Astrocyte (in vitro differentiated cells and primary cell): ENCODE measurements at regions not wholly inside any gene's neighbourhood (a gene's known extent, or its start where the extent isn't known, plus 50 kb on each side); places are given as distances from the start of the nearest gene placed in this dataset.
"Not testable (repeated sequence)": the region's sequence is repeated elsewhere in the genome, so short reads cannot be mapped to it uniquely, and the experiment has no call there.

ENCODE experiments used
- CTCF ChIP-seq: IDR thresholded peaks from 2 replicates; pipeline ENCODE4 v1.5.1; 2011; ENCODE audit warnings: low read depth, mild to moderate bottlenecking, inconsistent platforms, low read length, moderate library complexity; ENCODE audit not compliant: insufficient read depth
- EZH2 ChIP-seq: IDR thresholded peaks from 2 replicates; pipeline ENCODE4 v1.6.1; 2012; ENCODE audit warnings: mild to moderate bottlenecking, low read length, inconsistent platforms; ENCODE audit not compliant: insufficient read depth

GRCh38 chr11:89555781-89556180 lies 64.6 kb upstream of the NOX4 start:
- TF ChIP-seq CTCF, EZH2: not testable (repeated sequence)
